Activated naive CD8-positive, alpha-beta T cell treated with anti-CD3 and anti-CD28 coated beads, Interleukin-2, amount 50 U/mL, for 24 hours (primary cell): ENCODE measurements at regions not wholly inside any gene's neighbourhood (a gene's known extent, or its start where the extent isn't known, plus 50 kb on each side); places are given as distances from the start of the nearest gene placed in this dataset.
"Not testable (repeated sequence)": the region's sequence is repeated elsewhere in the genome, so short reads cannot be mapped to it uniquely, and the experiment has no call there.

Experiments
- ATAC-seq: fragments of 150-1000 bp; cut with Tn5 transposase; one replicate; pipeline ENCODE4 v1.10.0; 2021
- DNase-seq: peaks from one replicate; pipeline ENCODE4 v3.0.0; 2021
- H3K27ac Mint-ChIP-seq: one replicate; pipeline ENCODE4 v1.8.0; 2021; ENCODE audit warnings: mild to moderate bottlenecking, mixed read lengths
- H3K27me3 Mint-ChIP-seq: one replicate; pipeline ENCODE4 v1.8.0; 2021; ENCODE audit warnings: mixed read lengths
- H3K36me3 Mint-ChIP-seq: one replicate; pipeline ENCODE4 v1.8.0; 2021; ENCODE audit warnings: low read depth, mixed read lengths
- H3K4me1 Mint-ChIP-seq: one replicate; pipeline ENCODE4 v1.8.0; 2021; ENCODE audit warnings: mixed read lengths
- H3K4me3 Mint-ChIP-seq: one replicate; pipeline ENCODE4 v1.8.0; 2021; ENCODE audit warnings: mild to moderate bottlenecking, moderate library complexity, mixed read lengths
- H3K9me3 Mint-ChIP-seq: one replicate; pipeline ENCODE4 v1.8.0; 2021; ENCODE audit warnings: mixed read lengths

- ATAC-seq (no peak), DNase-seq (no peak)
- Mint-ChIP-seq H3K4me3 (no peak overlapping the region), H3K27me3 (no peaks in the 10 kb centered on the region), H3K4me1 (no peaks in the 10 kb centered on the region), H3K9me3 (peaks cover 16% of the 10 kb centered on the region), H3K36me3 (no peaks in the 10 kb centered on the region), H3K27ac (no peak overlapping the region)
These were observed 638.5 kb upstream of the FLRT2 start for GRCh38 chr14:84891404-84891803.

- Mint-ChIP-seq H3K27ac (no peak overlapping the region), H3K4me1 (no peaks in the 10 kb centered on the region), H3K36me3 (no peaks in the 10 kb centered on the region), H3K27me3 (no peaks in the 10 kb centered on the region), H3K9me3 (peaks cover 11% of the 10 kb centered on the region), H3K4me3 (no peak overlapping the region)
- no peak for ATAC-seq
- no peak for DNase-seq
These were observed 635.7 kb upstream of the FLRT2 start for GRCh38 chr14:84894254-84894653.

- DNase-seq (no peak), ATAC-seq (no peak)
- Mint-ChIP-seq H3K27ac (no peak overlapping the region), H3K27me3 (no peaks in the 10 kb centered on the region), H3K36me3 (no peaks in the 10 kb centered on the region), H3K9me3 (peaks cover 8% of the 10 kb centered on the region), H3K4me3 (no peak overlapping the region), H3K4me1 (no peaks in the 10 kb centered on the region)
These were observed 607.6 kb upstream of the FLRT2 start for GRCh38 chr14:84922370-84922769.

GRCh38 chr14:84926656-84927055, 603.3 kb upstream of the FLRT2 start:
- no peaks in the 10 kb centered on the region for H3K36me3 Mint-ChIP-seq
- H3K4me1 Mint-ChIP-seq: no peaks in the 10 kb centered on the region
- ATAC-seq (no peak), DNase-seq (no peak)
- no peak overlapping the region for H3K4me3 Mint-ChIP-seq
- no peaks in the 10 kb centered on the region for H3K27me3 Mint-ChIP-seq
- H3K9me3 Mint-ChIP-seq: peaks cover 17% of the 10 kb centered on the region
- H3K27ac Mint-ChIP-seq: no peak overlapping the region

- H3K27ac Mint-ChIP-seq: no peak overlapping the region
- peaks cover 17% of the 10 kb centered on the region for H3K9me3 Mint-ChIP-seq
- no peaks in the 10 kb centered on the region for H3K4me1 Mint-ChIP-seq
- H3K36me3 Mint-ChIP-seq: no peaks in the 10 kb centered on the region
- H3K27me3 Mint-ChIP-seq: no peaks in the 10 kb centered on the region
- no peak overlapping the region for H3K4me3 Mint-ChIP-seq
- ATAC-seq (no peak), DNase-seq (no peak)
These were observed 602.7 kb upstream of the FLRT2 start for GRCh38 chr14:84927096-84927827.

GRCh38 chr14:84929086-84929485, 600.9 kb upstream of the FLRT2 start:
- Mint-ChIP-seq H3K27ac (no peak overlapping the region), H3K4me3 (no peak overlapping the region), H3K27me3 (no peaks in the 10 kb centered on the region), H3K4me1 (no peaks in the 10 kb centered on the region), H3K9me3 (peaks cover 17% of the 10 kb centered on the region), H3K36me3 (no peaks in the 10 kb centered on the region)
- ATAC-seq (no peak), DNase-seq (no peak)

- no peak overlapping the region for H3K4me3 Mint-ChIP-seq
- H3K27me3 Mint-ChIP-seq: no peaks in the 10 kb centered on the region
- no peak for DNase-seq
- H3K36me3 Mint-ChIP-seq: no peaks in the 10 kb centered on the region
- no peak overlapping the region for H3K27ac Mint-ChIP-seq
- peaks cover 17% of the 10 kb centered on the region for H3K9me3 Mint-ChIP-seq
- H3K4me1 Mint-ChIP-seq: no peaks in the 10 kb centered on the region
- ATAC-seq: no peak
These were observed 600.1 kb upstream of the FLRT2 start for GRCh38 chr14:84929834-84930233.

GRCh38 chr14:84937016-84937415, 592.9 kb upstream of the FLRT2 start:
- H3K27ac Mint-ChIP-seq: no peak overlapping the region
- H3K9me3 Mint-ChIP-seq: peaks cover 35% of the 10 kb centered on the region
- H3K4me3 Mint-ChIP-seq: no peak overlapping the region
- no peak for ATAC-seq
- no peaks in the 10 kb centered on the region for H3K27me3 Mint-ChIP-seq
- H3K4me1 Mint-ChIP-seq: no peaks in the 10 kb centered on the region
- DNase-seq: no peak
- H3K36me3 Mint-ChIP-seq: no peaks in the 10 kb centered on the region

GRCh38 chr14:84937449-84937848, 592.5 kb upstream of the FLRT2 start:
- no peak for DNase-seq
- peaks cover 35% of the 10 kb centered on the region for H3K9me3 Mint-ChIP-seq

GRCh38 chr14:84944901-84945300, 585.0 kb upstream of the FLRT2 start:
- H3K9me3 Mint-ChIP-seq, H3K4me3 Mint-ChIP-seq, H3K27me3 Mint-ChIP-seq, H3K4me1 Mint-ChIP-seq, H3K27ac Mint-ChIP-seq, H3K36me3 Mint-ChIP-seq, DNase-seq, ATAC-seq: not testable (repeated sequence)

More at GRCh38 chr14:84937449-84937848, 592.5 kb upstream of the FLRT2 start:
- Mint-ChIP-seq H3K27ac (no peak overlapping the region), H3K4me1 (no peaks in the 10 kb centered on the region), H3K4me3 (no peak overlapping the region), H3K36me3 (no peaks in the 10 kb centered on the region), H3K27me3 (no peaks in the 10 kb centered on the region)
- ATAC-seq: no peak

GRCh38 chr14:84959851-84960520, 570.0 kb upstream of the FLRT2 start:
- Mint-ChIP-seq H3K27me3 (no peaks in the 10 kb centered on the region), H3K27ac (no peak overlapping the region), H3K4me3 (no peak overlapping the region)

GRCh38 chr14:84961637-84962036, 568.3 kb upstream of the FLRT2 start:
- peaks cover 36% of the 10 kb centered on the region for H3K9me3 Mint-ChIP-seq

More at GRCh38 chr14:84959851-84960520, 570.0 kb upstream of the FLRT2 start:
- Mint-ChIP-seq H3K9me3 (peaks cover 46% of the 10 kb centered on the region), H3K4me1 (no peaks in the 10 kb centered on the region), H3K36me3 (no peaks in the 10 kb centered on the region)
- DNase-seq (no peak), ATAC-seq (no peak)

GRCh38 chr14:84963518-84963917, 566.4 kb upstream of the FLRT2 start:
- no peak overlapping the region for H3K4me3 Mint-ChIP-seq
- DNase-seq: no peak
- no peaks in the 10 kb centered on the region for H3K36me3 Mint-ChIP-seq
- no peaks in the 10 kb centered on the region for H3K27me3 Mint-ChIP-seq
- peaks cover 31% of the 10 kb centered on the region for H3K9me3 Mint-ChIP-seq
- H3K4me1 Mint-ChIP-seq: no peaks in the 10 kb centered on the region
- H3K27ac Mint-ChIP-seq: no peak overlapping the region
- ATAC-seq: no peak

More at GRCh38 chr14:84961637-84962036, 568.3 kb upstream of the FLRT2 start:
- DNase-seq: no peak
- no peak overlapping the region for H3K4me3 Mint-ChIP-seq
- ATAC-seq: no peak
- no peaks in the 10 kb centered on the region for H3K36me3 Mint-ChIP-seq
- no peaks in the 10 kb centered on the region for H3K4me1 Mint-ChIP-seq
- H3K27ac Mint-ChIP-seq: no peak overlapping the region
- no peaks in the 10 kb centered on the region for H3K27me3 Mint-ChIP-seq

GRCh38 chr14:84965279-84965678, 564.7 kb upstream of the FLRT2 start:
- H3K4me1 Mint-ChIP-seq: no peaks in the 10 kb centered on the region

GRCh38 chr14:84969501-84969900, 560.4 kb upstream of the FLRT2 start:
- H3K27me3 Mint-ChIP-seq: no peaks in the 10 kb centered on the region
- ATAC-seq (no peak), DNase-seq (no peak)
- no peaks in the 10 kb centered on the region for H3K4me1 Mint-ChIP-seq
- no peak overlapping the region for H3K4me3 Mint-ChIP-seq
- peaks cover 18% of the 10 kb centered on the region for H3K9me3 Mint-ChIP-seq
- H3K36me3 Mint-ChIP-seq: no peaks in the 10 kb centered on the region
- no peak overlapping the region for H3K27ac Mint-ChIP-seq

More at GRCh38 chr14:84965279-84965678, 564.7 kb upstream of the FLRT2 start:
- peaks cover 24% of the 10 kb centered on the region for H3K9me3 Mint-ChIP-seq
- ATAC-seq (no peak), DNase-seq (no peak)
- H3K27ac Mint-ChIP-seq: no peak overlapping the region
- H3K27me3 Mint-ChIP-seq: no peaks in the 10 kb centered on the region
- no peaks in the 10 kb centered on the region for H3K36me3 Mint-ChIP-seq
- H3K4me3 Mint-ChIP-seq: no peak overlapping the region
